ENCODE measurements at regions not wholly inside any gene's neighbourhood (a gene's known extent, or its start where the extent isn't known, plus 50 kb on each side); places are given as distances from the start of the nearest gene placed in this dataset.

DNA sequence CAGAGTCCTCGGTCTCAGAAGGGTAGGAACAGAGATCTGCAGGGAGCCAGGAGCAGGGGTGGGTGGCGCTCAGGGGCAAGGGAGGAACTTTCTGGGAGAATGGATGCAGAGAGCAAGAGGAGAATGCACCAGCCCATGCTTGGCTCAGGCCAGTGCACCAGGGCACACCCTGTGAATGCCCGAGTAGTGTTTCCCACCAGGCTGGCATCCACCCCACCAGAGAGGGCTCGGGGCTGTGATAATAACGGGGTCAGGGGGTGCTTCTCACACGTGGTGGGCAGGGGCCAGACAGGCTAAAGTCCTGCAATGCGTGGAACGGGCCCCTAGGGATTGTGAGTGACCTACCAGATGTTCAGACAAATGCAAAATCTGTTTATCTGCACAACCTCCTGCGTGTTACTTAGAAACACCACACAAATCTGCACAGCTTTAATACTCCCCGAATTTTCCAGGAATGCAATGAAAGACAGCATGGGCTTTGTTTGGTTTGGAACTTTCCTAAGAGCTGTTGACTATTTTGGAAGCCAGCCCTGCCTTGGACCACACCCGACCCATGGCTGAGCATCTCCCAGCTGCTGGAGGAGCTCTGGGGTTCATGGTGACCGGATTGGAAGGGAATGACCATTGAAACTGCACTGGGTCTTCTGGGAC, 368.3 kb downstream of the SHANK2 start:
- no peak for TF ChIP-seq POLR2A (IDR thresholded peaks at IDR 0.05; ENCODE audit: low read length)
- no peak for TF ChIP-seq GATA1 (IDR thresholded peaks at IDR 0.05; ENCODE audit: low read depth, low read length)

Measured in erythroblast (primary cell).